Neural cell (in vitro differentiated cells): ENCODE measurements at regions not wholly inside any gene's neighbourhood (a gene's known extent, or its start where the extent isn't known, plus 50 kb on each side); places are given as distances from the start of the nearest gene placed in this dataset.

Source experiments
- H2AFZ ChIP-seq: fragments of 200-600, 300-800 bp; sonication (generic), shearing (Covaris generic); 2 replicates; pipeline ENCODE4 v1.6.0; 2014; ENCODE audit warnings: low read depth, mild to moderate bottlenecking, antibody characterized with exemption, low read length, moderate library complexity
- H3F3A ChIP-seq: fragments of 200-600 bp; shearing (Covaris generic); 2 replicates; pipeline ENCODE4 v1.6.1; 2016; ENCODE audit warnings: mild to moderate bottlenecking, moderate library complexity, mixed read lengths, antibody characterized with exemption, low read length; ENCODE audit not compliant: insufficient read depth, poor library complexity, severe bottlenecking
- H3K27ac ChIP-seq: fragments of 200-600, 300-800 bp; sonication (generic), shearing (Covaris generic); 2 replicates; pipeline ENCODE4 v1.5.1; 2014; ENCODE audit warnings: mild to moderate bottlenecking, low read length, moderate library complexity
- H3K27me3 ChIP-seq: fragments of 300-800, 200-600 bp; sonication (generic), shearing (Covaris generic); 2 replicates; pipeline ENCODE4 v1.6.0; 2014; ENCODE audit warnings: mild to moderate bottlenecking, low read depth, low read length, moderate library complexity; ENCODE audit not compliant: insufficient read depth
- H3K36me3 ChIP-seq: fragments of 300-800, 200-600 bp; sonication (generic), shearing (Covaris generic); 2 replicates; pipeline ENCODE4 v1.5.1; 2014; ENCODE audit warnings: mild to moderate bottlenecking, antibody characterized with exemption, low read length, moderate library complexity; ENCODE audit not compliant: insufficient read depth
- H3K4me2 ChIP-seq: fragments of 300-800, 200-600 bp; sonication (generic), shearing (Covaris generic); 2 replicates; pipeline ENCODE4 v1.6.0; 2014; ENCODE audit warnings: mild to moderate bottlenecking, low read length
- H3K4me3 ChIP-seq: fragments of 300-800, 200-600 bp; sonication (generic), shearing (Covaris generic); 2 replicates; pipeline ENCODE4 v1.5.1; 2014; ENCODE audit warnings: mild to moderate bottlenecking, low read length, moderate library complexity
- H3K79me2 ChIP-seq: fragments of 200-600 bp; shearing (Covaris generic); replicated peaks from 2 replicates; pipeline ENCODE4 v1.6.0; 2014; ENCODE audit warnings: mild to moderate bottlenecking, low read length, moderate library complexity; ENCODE audit not compliant: insufficient read depth
- H3K9ac ChIP-seq: fragments of 300-800, 200-600 bp; sonication (generic), shearing (Covaris generic); 2 replicates; pipeline ENCODE4 v1.6.1; 2016; ENCODE audit warnings: mild to moderate bottlenecking, low read length, mixed read lengths
- H3K9me2 ChIP-seq: fragments of 200-600 bp; shearing (Covaris generic); 2 replicates; pipeline ENCODE4 v1.6.1; 2016; ENCODE audit warnings: mild to moderate bottlenecking, low read length, mixed read lengths; ENCODE audit not compliant: insufficient read depth
- H3K9me3 ChIP-seq: fragments of 200-600, 300-800 bp; sonication (generic), shearing (Covaris generic); 2 replicates; pipeline ENCODE4 v1.6.1; 2016; ENCODE audit warnings: mild to moderate bottlenecking, mixed run types, low read length, moderate library complexity, mixed read lengths
- H4K20me1 ChIP-seq: fragments of 200-600 bp; shearing (Covaris generic); 2 replicates; pipeline ENCODE4 v1.6.1; 2016; ENCODE audit warnings: mild to moderate bottlenecking, mixed run types; ENCODE audit not compliant: insufficient read depth
- EP300 ChIP-seq: fragments of 450-650 bp; conservative IDR thresholded peaks from 2 replicates; pipeline ENCODE4 v1.6.1; 2014; ENCODE audit warnings: antibody characterized with exemption, mild to moderate bottlenecking, moderate library complexity; ENCODE audit not compliant: poor library complexity, severe bottlenecking
- EZH2 ChIP-seq: fragments of 200-600, 300-800 bp; shearing (Covaris generic), sonication (generic); IDR thresholded peaks from 2 replicates; pipeline ENCODE4 v1.6.1; 2014; ENCODE audit warnings: antibody characterized with exemption, low read length, borderline replicate concordance, mild to moderate bottlenecking; ENCODE audit not compliant: insufficient read depth, poor library complexity, severe bottlenecking
- MXI1 ChIP-seq: fragments of 450-650 bp; conservative IDR thresholded peaks from 2 replicates; pipeline ENCODE4 v1.6.1; 2014; ENCODE audit warnings: antibody characterized with exemption, mild to moderate bottlenecking; ENCODE audit not compliant: poor library complexity, severe bottlenecking
- RAD21 ChIP-seq: fragments of 450-650 bp; conservative IDR thresholded peaks from 2 replicates; pipeline ENCODE4 v1.6.1; 2014; ENCODE audit warnings: antibody characterized with exemption, mild to moderate bottlenecking, moderate library complexity
- SMC3 ChIP-seq: fragments of 450-650 bp; conservative IDR thresholded peaks from 2 replicates; pipeline ENCODE4 v1.6.1; 2014; ENCODE audit warnings: antibody characterized with exemption, mild to moderate bottlenecking, moderate library complexity; ENCODE audit not compliant: poor library complexity
- TAF1 ChIP-seq: IDR thresholded peaks from 2 replicates; pipeline ENCODE4 v1.6.1; 2012; ENCODE audit warnings: low read depth
- TF ChIP-seq, protein P1 (sequence below): fragments of 450-650 bp; IDR thresholded peaks from 2 replicates; pipeline ENCODE4 v1.5.1; 2014; ENCODE audit warnings: antibody characterized with exemption, mild to moderate bottlenecking, moderate library complexity; ENCODE audit not compliant: poor library complexity, severe bottlenecking
- TF ChIP-seq, protein P2 (sequence below): IDR thresholded peaks from 2 replicates; pipeline ENCODE4 v1.6.1; 2012; ENCODE audit warnings: borderline replicate concordance

DNA sequence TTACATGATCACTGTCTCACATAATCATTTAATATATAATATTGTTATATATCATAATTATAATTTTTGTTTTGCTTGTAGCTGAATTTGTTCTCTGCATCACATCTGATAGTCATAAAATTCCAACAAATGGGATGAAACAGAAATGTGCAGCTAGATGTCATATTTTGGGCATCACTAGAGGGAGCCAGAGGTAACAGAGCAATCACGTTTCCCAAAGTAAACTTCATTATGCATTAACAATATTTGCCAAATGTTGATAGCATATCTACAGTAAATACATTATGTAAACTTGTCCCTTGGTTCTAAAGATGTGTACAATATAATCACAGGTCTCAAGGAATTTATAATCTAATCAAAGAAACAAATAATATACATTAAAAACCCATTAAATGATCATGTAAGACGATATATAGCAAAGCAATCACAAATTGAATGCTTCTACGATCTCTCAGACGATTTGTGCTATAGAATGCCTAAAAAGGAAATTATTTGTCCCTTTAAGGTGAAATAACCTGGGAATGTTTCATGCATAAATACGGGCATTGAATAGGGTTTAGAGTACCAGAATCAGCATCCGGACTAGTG, 234.2 kb upstream of the MCTP2 start:
- H4K20me1 ChIP-seq = no peaks in the 10 kb centered on the region
- no peak overlapping the region for H3K4me3 ChIP-seq

DNA sequence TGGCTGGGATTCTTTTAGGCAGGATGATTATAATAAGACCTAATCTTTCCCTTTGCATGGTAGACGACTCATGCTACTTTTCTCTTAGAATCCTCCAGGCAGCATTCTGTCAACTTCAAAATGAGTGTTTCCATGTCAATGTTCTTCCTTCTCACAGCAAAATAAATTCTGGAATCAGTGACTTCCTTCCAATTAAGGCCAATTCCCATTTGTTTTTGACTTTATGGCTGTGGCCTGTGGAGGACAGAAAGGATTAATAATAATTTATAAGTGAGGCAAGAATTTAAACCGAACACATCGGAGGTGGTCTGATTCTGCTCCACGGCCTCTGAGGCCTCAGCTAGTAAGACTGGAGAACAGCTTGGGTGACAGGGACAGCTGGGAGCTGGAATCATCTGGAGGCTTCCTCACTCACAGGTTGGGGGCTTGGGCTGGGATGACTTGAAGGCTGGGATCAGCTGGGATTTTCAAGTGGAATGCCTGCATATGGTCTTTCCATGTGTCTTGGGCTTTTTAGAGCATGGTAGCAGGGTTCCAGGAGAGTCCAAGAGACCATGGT, 241.8 kb upstream of the MCTP2 start:
- Histone ChIP-seq H3K9ac (no peak overlapping the region), H4K20me1 (no peaks in the 10 kb centered on the region), H3K4me2 (no peak overlapping the region), H3K36me3 (no peaks in the 10 kb centered on the region), H3K27me3 (no peaks in the 10 kb centered on the region), H3F3A (no peaks in the 10 kb centered on the region), H3K4me3 (no peak overlapping the region), H3K9me3 (no peaks in the 10 kb centered on the region), H2AFZ (no peak overlapping the region), H3K79me2 (no peaks in the 10 kb centered on the region), H3K27ac (no peak overlapping the region), H3K9me2 (no peaks in the 10 kb centered on the region)
- TF ChIP-seq, protein P1, sequence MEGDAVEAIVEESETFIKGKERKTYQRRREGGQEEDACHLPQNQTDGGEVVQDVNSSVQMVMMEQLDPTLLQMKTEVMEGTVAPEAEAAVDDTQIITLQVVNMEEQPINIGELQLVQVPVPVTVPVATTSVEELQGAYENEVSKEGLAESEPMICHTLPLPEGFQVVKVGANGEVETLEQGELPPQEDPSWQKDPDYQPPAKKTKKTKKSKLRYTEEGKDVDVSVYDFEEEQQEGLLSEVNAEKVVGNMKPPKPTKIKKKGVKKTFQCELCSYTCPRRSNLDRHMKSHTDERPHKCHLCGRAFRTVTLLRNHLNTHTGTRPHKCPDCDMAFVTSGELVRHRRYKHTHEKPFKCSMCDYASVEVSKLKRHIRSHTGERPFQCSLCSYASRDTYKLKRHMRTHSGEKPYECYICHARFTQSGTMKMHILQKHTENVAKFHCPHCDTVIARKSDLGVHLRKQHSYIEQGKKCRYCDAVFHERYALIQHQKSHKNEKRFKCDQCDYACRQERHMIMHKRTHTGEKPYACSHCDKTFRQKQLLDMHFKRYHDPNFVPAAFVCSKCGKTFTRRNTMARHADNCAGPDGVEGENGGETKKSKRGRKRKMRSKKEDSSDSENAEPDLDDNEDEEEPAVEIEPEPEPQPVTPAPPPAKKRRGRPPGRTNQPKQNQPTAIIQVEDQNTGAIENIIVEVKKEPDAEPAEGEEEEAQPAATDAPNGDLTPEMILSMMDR = no peak
- no peak for TF ChIP-seq MXI1
- TF ChIP-seq SMC3 = no peak
- no peak for TF ChIP-seq RAD21
- TF ChIP-seq, protein P2, sequence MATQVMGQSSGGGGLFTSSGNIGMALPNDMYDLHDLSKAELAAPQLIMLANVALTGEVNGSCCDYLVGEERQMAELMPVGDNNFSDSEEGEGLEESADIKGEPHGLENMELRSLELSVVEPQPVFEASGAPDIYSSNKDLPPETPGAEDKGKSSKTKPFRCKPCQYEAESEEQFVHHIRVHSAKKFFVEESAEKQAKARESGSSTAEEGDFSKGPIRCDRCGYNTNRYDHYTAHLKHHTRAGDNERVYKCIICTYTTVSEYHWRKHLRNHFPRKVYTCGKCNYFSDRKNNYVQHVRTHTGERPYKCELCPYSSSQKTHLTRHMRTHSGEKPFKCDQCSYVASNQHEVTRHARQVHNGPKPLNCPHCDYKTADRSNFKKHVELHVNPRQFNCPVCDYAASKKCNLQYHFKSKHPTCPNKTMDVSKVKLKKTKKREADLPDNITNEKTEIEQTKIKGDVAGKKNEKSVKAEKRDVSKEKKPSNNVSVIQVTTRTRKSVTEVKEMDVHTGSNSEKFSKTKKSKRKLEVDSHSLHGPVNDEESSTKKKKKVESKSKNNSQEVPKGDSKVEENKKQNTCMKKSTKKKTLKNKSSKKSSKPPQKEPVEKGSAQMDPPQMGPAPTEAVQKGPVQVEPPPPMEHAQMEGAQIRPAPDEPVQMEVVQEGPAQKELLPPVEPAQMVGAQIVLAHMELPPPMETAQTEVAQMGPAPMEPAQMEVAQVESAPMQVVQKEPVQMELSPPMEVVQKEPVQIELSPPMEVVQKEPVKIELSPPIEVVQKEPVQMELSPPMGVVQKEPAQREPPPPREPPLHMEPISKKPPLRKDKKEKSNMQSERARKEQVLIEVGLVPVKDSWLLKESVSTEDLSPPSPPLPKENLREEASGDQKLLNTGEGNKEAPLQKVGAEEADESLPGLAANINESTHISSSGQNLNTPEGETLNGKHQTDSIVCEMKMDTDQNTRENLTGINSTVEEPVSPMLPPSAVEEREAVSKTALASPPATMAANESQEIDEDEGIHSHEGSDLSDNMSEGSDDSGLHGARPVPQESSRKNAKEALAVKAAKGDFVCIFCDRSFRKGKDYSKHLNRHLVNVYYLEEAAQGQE = no peak
- TF ChIP-seq TAF1 = no peak
- TF ChIP-seq EP300 = no peak

More for the DNA sequence above, 234.2 kb upstream of the MCTP2 start:
- Histone ChIP-seq H3K9ac (no peak overlapping the region), H3K36me3 (no peaks in the 10 kb centered on the region), H3K9me3 (no peaks in the 10 kb centered on the region), H2AFZ (no peak overlapping the region), H3F3A (no peaks in the 10 kb centered on the region), H3K27ac (no peak overlapping the region), H3K27me3 (no peaks in the 10 kb centered on the region), H3K4me2 (no peak overlapping the region), H3K79me2 (no peaks in the 10 kb centered on the region), H3K9me2 (no peaks in the 10 kb centered on the region)
- TF ChIP-seq RAD21 (peak; percentile 60), SMC3 (peak; percentile 66), EZH2 (no peak)
- TF ChIP-seq, protein P1 = peak; percentile 65
- TF ChIP-seq, protein P2 = no peak
